Astrocyte (in vitro differentiated cells and primary cell): ENCODE measurements at regions not wholly inside any gene's neighbourhood (a gene's known extent, or its start where the extent isn't known, plus 50 kb on each side); places are given as distances from the start of the nearest gene placed in this dataset.

Experiments
- CTCF ChIP-seq: IDR thresholded peaks from 2 replicates; pipeline ENCODE4 v1.5.1; 2011; ENCODE audit warnings: low read depth, mild to moderate bottlenecking, inconsistent platforms, low read length, moderate library complexity; ENCODE audit not compliant: insufficient read depth
- EZH2 ChIP-seq: IDR thresholded peaks from 2 replicates; pipeline ENCODE4 v1.6.1; 2012; ENCODE audit warnings: mild to moderate bottlenecking, low read length, inconsistent platforms; ENCODE audit not compliant: insufficient read depth

GRCh38 chr15:81642451-81642990 lies 268.5 kb upstream of the TMC3 start:
- TF ChIP-seq CTCF (no peak), EZH2 (no peak)
